GM20000 (cell line): ENCODE measurements at regions not wholly inside any gene's neighbourhood (a gene's known extent, or its start where the extent isn't known, plus 50 kb on each side); places are given as distances from the start of the nearest gene placed in this dataset.

ENCODE experiments used
- DNase-seq: peaks from one replicate; pipeline ENCODE4 v3.0.0; 2012; ENCODE audit warnings: low spot score
- TF ChIP-seq, protein P1 (sequence below): IDR thresholded peaks from 2 replicates; pipeline ENCODE4 v1.5.1; 2012; ENCODE audit warnings: mild to moderate bottlenecking, control low read depth; ENCODE audit errors: extremely low read depth, missing control alignments

DNA sequence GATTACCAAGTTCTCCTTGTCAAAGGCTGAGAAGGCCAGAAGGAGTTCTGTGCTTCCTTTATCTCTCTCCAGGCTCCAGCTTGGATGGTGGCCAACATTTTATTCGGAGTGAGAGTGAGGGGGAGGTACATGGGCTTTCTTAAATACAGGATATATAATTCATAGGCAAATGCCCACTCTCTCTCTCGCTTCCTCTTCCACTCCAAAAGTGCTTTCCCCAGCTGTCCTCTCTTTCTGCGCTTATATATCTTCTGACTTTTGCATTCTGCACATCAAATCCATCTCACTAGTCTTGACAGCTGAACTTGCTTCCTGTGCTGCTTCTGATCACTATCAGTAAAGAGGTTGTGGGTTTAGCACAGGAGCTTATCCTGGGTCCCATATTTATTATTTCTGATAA, 125.4 kb upstream of the ARHGAP20 start:
- no peak for DNase-seq
- TF ChIP-seq, protein P1, sequence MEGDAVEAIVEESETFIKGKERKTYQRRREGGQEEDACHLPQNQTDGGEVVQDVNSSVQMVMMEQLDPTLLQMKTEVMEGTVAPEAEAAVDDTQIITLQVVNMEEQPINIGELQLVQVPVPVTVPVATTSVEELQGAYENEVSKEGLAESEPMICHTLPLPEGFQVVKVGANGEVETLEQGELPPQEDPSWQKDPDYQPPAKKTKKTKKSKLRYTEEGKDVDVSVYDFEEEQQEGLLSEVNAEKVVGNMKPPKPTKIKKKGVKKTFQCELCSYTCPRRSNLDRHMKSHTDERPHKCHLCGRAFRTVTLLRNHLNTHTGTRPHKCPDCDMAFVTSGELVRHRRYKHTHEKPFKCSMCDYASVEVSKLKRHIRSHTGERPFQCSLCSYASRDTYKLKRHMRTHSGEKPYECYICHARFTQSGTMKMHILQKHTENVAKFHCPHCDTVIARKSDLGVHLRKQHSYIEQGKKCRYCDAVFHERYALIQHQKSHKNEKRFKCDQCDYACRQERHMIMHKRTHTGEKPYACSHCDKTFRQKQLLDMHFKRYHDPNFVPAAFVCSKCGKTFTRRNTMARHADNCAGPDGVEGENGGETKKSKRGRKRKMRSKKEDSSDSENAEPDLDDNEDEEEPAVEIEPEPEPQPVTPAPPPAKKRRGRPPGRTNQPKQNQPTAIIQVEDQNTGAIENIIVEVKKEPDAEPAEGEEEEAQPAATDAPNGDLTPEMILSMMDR = no peak

DNA sequence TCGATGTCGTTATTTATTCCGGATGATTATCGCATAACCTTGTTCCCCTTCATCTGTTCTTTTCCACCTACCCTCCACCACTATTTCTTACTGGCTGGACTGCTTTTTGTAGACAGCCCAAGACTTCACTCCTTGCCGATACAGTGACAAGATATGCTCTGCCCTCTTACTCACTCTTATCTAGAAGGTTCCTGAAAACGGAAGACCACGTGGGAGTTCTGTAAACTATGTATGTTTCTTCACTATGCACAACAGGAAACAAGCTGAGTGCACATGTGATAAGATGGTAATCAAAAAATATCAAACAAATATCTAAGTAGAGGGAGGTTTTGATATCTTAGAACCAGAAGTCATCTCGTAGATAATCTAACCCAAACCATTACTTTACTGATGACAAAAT, 122.9 kb upstream of the ARHGAP20 start:
- TF ChIP-seq, protein P1 = no peak
- DNase-seq = no peak

DNA sequence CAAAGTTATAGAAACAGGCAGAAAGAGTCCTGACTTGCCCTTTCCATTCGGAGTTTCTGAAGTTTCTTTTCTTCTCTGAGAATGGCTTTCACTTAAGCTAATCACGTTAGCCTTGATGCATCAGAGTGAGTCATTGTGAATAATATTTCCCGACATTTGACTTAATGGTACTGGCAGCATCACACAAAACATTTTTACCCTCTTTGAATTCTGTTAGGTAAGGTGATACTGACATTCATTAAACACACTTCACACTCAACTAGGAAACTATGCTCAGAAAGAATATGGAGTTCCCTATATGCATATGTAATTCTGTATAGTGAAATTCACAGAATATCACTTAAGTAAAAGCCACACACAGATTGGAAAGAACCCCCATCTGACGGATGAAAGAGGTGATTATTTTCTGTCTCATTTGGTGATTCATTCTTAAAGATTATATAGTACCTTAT, 120.8 kb upstream of the ARHGAP20 start:
- TF ChIP-seq, protein P1 = no peak
- DNase-seq = no peak

DNA sequence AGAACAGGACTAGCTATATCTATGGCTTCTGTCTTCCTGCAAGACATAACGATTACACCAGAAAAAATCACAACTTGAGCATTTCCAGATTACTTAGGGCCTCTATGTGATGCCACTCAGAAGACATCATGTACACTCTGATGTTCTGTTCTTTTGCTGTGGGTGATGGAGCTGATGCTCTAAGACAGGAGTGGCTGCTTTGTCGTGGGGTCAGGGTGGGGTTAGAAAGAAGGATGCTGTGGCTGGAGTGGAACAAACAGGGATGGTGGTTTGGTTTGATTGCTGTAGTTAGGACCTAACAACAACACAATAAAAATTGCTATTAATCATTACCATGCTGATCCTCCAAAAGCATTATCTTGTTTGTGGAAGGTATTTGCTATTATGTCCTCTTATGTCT, 120.3 kb upstream of the ARHGAP20 start:
- DNase-seq = no peak

DNA sequence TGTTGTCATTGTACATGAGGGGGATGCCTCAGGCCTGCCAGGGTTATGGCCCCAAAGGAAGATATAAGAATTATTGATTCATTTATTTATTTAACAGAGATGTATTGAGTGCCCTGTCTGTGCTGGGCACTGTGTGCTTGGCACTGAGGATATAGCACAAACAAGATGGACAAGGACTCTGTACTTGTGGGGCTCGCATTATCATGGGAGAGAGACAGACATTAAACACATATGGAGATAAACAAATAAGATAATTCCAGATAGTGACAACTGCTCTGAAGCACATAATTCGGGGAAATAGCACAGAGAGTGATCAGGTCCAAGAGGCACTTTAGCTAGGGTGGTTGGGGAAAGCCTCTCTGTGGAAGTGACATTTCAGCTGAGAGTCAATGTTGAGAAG, 119.8 kb upstream of the ARHGAP20 start:
- TF ChIP-seq, protein P1 = no peak

More for the DNA sequence above, 120.3 kb upstream of the ARHGAP20 start:
- TF ChIP-seq, protein P1 = no peak

DNA sequence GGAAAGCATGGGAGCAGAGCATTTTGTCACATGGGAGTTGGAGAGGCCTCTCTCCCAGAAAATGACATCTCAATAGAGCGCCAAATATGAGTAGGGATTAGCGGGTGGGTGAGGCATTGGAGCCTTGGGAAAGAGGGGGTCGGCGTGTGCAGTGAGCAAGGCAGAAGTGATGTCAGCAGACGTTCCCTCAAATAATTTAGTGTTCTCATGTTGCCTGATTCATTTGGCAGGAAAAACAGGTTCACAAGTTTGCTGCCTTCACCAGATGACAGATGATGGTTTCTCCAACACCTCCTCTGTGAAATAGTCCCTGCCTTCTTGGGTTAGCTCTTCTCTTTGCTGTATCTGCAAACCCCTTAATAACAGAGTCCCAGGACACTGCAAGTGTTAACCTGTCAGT, 118.5 kb upstream of the ARHGAP20 start:
- TF ChIP-seq, protein P1 = no peak
- no peak for DNase-seq

More for the DNA sequence above, 119.8 kb upstream of the ARHGAP20 start:
- DNase-seq = no peak

DNA sequence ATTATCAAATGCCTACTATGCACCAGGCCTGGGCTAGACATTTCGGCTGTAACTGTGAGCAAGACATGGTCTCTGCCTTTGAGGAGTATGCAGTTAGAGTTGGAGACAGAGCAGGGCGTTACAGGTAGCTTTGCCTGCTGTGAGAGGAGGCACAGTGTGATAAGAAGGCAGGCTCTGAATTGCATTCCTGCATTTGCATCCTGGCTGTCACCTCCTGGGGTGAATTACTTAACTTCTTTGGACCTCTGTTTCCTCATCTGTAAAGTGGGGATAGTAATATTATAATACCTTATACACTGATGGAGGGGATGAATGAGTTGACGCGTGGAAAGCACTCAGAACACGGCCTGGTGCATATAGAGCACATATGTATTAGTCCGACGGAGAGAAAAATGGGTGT, 118.1 kb upstream of the ARHGAP20 start:
- no peak for DNase-seq
- TF ChIP-seq, protein P1 = no peak
